GM21367 (cell line): ENCODE measurements at regions not wholly inside any gene's neighbourhood (a gene's known extent, or its start where the extent isn't known, plus 50 kb on each side); places are given as distances from the start of the nearest gene placed in this dataset.

Source experiments
- ATAC-seq: cut with Tn5 transposase; IDR thresholded peaks from one replicate; pipeline ENCODE4 v1.9.1; 2021; ENCODE audit not compliant: unreplicated experiment

DNA sequence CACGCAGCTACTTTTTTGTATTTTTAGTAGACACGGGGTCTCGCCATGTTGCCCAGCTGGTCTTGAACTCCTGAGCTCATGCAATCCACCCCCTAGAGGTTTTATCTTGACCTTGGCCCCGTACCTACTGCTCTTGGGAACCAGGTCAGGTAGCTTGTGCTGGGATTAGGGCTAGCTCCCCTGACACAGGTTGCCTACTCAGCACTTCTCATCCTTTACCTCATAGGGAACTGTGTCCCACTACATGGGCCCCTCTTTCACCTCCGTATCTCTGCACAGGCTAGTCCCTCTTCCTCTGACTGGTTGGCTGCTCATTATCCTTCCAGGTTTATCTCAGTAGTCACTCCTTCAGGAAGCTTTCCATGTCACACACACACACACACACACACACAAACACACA, 58.0 kb upstream of the ITPRID1 start:
- ATAC-seq = no peak

DNA sequence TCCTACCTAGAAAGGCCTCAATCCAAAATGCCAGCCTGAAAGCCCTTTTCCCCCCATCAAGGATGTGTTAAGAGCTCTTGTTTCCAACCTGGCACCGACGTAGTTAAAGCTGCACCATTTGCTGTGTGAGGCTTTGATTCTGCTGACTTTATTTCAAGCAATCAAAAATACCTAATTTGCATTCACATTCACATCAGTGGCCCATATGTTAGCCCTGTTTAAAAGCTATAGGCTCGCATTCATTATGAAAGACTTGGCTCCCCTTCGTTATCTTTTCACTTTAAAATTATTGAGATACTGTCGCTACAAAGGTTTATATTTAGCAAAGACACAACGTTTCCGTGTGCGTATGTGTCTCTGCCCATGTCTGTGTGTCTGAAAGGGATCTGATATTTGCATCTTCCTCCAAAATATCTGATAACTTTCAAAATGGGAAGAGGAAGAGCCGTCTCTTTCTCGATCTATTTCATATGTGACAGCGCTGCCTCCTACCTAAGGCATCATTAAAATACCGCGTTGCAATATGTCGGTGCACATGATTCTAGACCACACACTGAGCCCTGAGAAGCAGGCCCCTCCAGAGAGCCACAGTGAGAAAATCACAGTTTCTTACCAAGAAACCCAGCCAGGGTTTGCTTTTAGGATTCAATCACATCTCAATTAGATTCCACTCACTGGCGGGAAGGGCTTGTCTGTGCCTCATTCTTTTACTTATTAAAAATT, 57.1 kb upstream of the ITPRID1 start:
- ATAC-seq = no peak

DNA sequence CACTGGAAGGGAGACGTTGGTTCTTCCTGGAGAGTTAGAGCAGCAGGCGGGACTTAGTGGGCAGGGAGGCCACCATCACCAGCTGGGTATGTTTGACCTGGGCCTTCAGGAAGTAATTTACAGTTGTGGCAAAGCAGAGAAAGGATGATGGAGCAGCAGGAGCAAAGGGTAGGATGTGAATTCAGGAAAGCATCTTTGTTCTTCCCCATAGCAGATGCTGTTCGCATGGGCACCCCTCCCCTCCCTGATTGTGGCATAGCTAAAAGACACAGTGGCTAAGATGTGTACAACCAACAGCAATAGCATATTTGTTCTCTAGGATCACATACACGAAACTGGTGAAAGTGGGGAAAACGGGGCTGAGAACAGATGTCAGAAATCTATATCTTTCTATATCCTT, 56.3 kb upstream of the ITPRID1 start:
- no peak for ATAC-seq

DNA sequence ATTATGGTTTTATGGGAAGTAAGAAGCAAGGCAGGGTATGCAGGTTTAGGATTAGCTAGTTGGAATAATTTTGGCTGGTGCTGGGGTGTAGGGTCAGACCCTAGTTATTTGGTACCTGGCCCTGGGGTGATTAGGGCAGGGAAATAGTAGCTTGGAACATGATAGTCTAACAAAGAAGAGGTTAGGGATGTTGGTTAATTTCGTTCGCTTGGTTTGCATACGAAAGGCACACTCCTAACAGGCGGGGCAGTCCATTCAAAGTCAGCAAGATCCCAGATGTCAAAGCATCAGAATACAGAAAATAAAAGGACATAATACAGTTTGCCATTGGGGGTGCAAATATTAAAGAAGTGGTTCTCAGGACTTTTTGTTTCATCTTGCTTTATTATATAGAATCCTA, 55.7 kb upstream of the ITPRID1 start:
- ATAC-seq = no peak

DNA sequence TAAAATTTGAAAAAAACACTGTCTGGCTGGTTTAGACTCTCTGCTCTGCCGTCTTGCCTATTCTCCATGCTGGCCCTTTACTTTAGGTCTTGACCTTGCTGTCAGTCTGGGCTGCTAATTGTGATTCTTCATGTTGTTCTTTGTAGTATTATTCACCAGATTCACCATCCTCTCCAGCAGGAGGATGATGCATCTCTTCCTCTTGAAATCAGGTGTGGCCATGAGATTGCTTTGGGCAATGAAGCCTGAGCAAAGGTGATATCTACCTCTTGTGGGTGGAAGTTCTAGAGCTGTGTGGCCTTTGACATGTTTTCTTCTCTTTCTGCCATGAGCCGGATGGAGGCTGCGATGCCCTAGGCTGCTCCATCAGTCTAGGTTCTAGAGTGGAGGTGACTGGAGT, 51.3 kb upstream of the ITPRID1 start:
- ATAC-seq = no peak
